GM23338 (cell line): ENCODE measurements at regions not wholly inside any gene's neighbourhood (a gene's known extent, or its start where the extent isn't known, plus 50 kb on each side); places are given as distances from the start of the nearest gene placed in this dataset.

Source experiments
- ATAC-seq: fragments of 200-7000 bp; cut with Tn5 transposase; 3 replicates; pipeline ENCODE4 v1.9.1; 2020
- DNase-seq: peaks from one replicate; pipeline ENCODE4 v3.0.0-alpha.2; 2015; ENCODE audit warnings: low spot score
- H2AFZ ChIP-seq: fragments of 200-600 bp; sonication (generic); 2 replicates; pipeline ENCODE4 v1.8.0; 2016; ENCODE audit warnings: antibody characterized with exemption, mild to moderate bottlenecking, moderate library complexity
- H3F3A ChIP-seq: fragments of 200-600 bp; sonication (generic); replicated peaks from 2 replicates; pipeline ENCODE4 v1.8.0; 2017; ENCODE audit warnings: antibody characterized with exemption, mixed run types, low read depth
- H3K27ac ChIP-seq: fragments of 200-600 bp; sonication (generic); 2 replicates; pipeline ENCODE4 v1.6.1; 2016; ENCODE audit warnings: low read depth
- H3K27me3 ChIP-seq: fragments of 200-600 bp; sonication (generic); 2 replicates; pipeline ENCODE4 v1.8.0; 2016; ENCODE audit warnings: mild to moderate bottlenecking, mixed run types, moderate library complexity; ENCODE audit not compliant: insufficient read depth
- H3K36me3 ChIP-seq: fragments of 200-600 bp; sonication (generic); 2 replicates; pipeline ENCODE4 v1.8.0; 2016; ENCODE audit warnings: mild to moderate bottlenecking; ENCODE audit not compliant: insufficient read depth
- H3K4me1 ChIP-seq: fragments of 200-600 bp; sonication (generic); 2 replicates; pipeline ENCODE4 v1.8.0; 2016; ENCODE audit warnings: mild to moderate bottlenecking, moderate library complexity; ENCODE audit not compliant: insufficient read depth
- H3K4me2 ChIP-seq: fragments of 200-600 bp; sonication (generic); 2 replicates; pipeline ENCODE4 v1.7.1; 2017; ENCODE audit warnings: mixed run types
- H3K4me3 ChIP-seq: fragments of 200-600 bp; sonication (generic); 2 replicates; pipeline ENCODE4 v1.6.1; 2016; ENCODE audit warnings: mixed run types
- H3K79me2 ChIP-seq: fragments of 200-600 bp; sonication (generic); replicated peaks from 2 replicates; pipeline ENCODE4 v1.8.0; 2017; ENCODE audit warnings: mild to moderate bottlenecking; ENCODE audit not compliant: insufficient read depth
- H3K9me2 ChIP-seq: fragments of 200-600 bp; sonication (generic); 2 replicates; pipeline ENCODE4 v1.8.0; 2017; ENCODE audit not compliant: insufficient read depth
- H4K20me1 ChIP-seq: fragments of 200-600 bp; sonication (generic); replicated peaks from 2 replicates; pipeline ENCODE4 v1.8.0; 2017; ENCODE audit warnings: mild to moderate bottlenecking; ENCODE audit not compliant: insufficient read depth
- H3K27ac Mint-ChIP-seq: 2 replicates; pipeline ENCODE4 v1.8.0; 2020; ENCODE audit warnings: inconsistent platforms, mild to moderate bottlenecking, moderate library complexity, mixed read lengths
- H3K27me3 Mint-ChIP-seq: 3 replicates; pipeline ENCODE4 v1.8.0; 2022; ENCODE audit warnings: low read depth, mild to moderate bottlenecking, moderate library complexity, mixed read lengths, inconsistent platforms; ENCODE audit not compliant: insufficient read depth, poor library complexity
- H3K36me3 Mint-ChIP-seq: 3 replicates; pipeline ENCODE4 v1.8.0; 2021; ENCODE audit warnings: low read depth, mild to moderate bottlenecking, inconsistent platforms, moderate library complexity, mixed read lengths
- H3K4me1 Mint-ChIP-seq: 3 replicates; pipeline ENCODE4 v1.8.0; 2020; ENCODE audit warnings: mild to moderate bottlenecking, inconsistent platforms, mixed read lengths
- H3K4me3 Mint-ChIP-seq: 3 replicates; pipeline ENCODE4 v1.8.0; 2021; ENCODE audit warnings: moderate library complexity, mild to moderate bottlenecking, inconsistent platforms, mixed read lengths
- H3K9me3 Mint-ChIP-seq: 3 replicates; pipeline ENCODE4 v1.8.0; 2020; ENCODE audit warnings: moderate library complexity, mild to moderate bottlenecking, inconsistent platforms, mixed read lengths
- CREB1 ChIP-seq: fragments of 250-450 bp; sonication (Bioruptor Pico); IDR thresholded peaks from 2 replicates; pipeline ENCODE4 v1.5.0; 2020; ENCODE audit warnings: low read depth, mild to moderate bottlenecking, moderate library complexity
- EZH2phosphoT487 ChIP-seq: fragments of 200-600 bp; sonication (generic); IDR thresholded peaks from one replicate; pipeline ENCODE4 v1.8.1; 2018; ENCODE audit warnings: antibody characterized with exemption; ENCODE audit not compliant: unreplicated experiment
- ZNF114 ChIP-seq: fragments of 250-450 bp; sonication (Bioruptor Pico); IDR thresholded peaks from 2 replicates; pipeline ENCODE4 v1.5.0; 2020; ENCODE audit warnings: mild to moderate bottlenecking, moderate library complexity
- ZNF331 ChIP-seq: fragments of 250-450 bp; sonication (Bioruptor Pico); IDR thresholded peaks from 2 replicates; pipeline ENCODE4 v1.5.0; 2020; ENCODE audit warnings: low read depth, mild to moderate bottlenecking, moderate library complexity
- ZNF462 ChIP-seq: fragments of 250-450 bp; sonication (Bioruptor Pico); IDR thresholded peaks from 2 replicates; pipeline ENCODE4 v1.5.0; 2020; ENCODE audit warnings: mild to moderate bottlenecking, moderate library complexity

GRCh38 chr1:244311784-244312532 is 139.8 kb downstream of the ADSS2 start (continued):
- no peak for TF ChIP-seq ZNF462 (CRISPR knock-in tag)
- no peak for TF ChIP-seq ZNF331 (CRISPR knock-in tag)
- no peak for TF ChIP-seq CREB1 (CRISPR knock-in tag)
- TF ChIP-seq EZH2phosphoT487 = no peak

GRCh38 chr1:244313346-244313745 is 138.4 kb downstream of the ADSS2 start:
- no peak overlapping the region for H3K27ac ChIP-seq
- TF ChIP-seq ZNF114 (CRISPR knock-in tag) = no peak
- no peak for TF ChIP-seq ZNF331 (CRISPR knock-in tag)
- H3K79me2 ChIP-seq = no peaks in the 10 kb centered on the region
- no peak overlapping the region for H3K4me2 ChIP-seq
- no peaks in the 10 kb centered on the region for H4K20me1 ChIP-seq
- H3K9me3 Mint-ChIP-seq = peaks cover 10% of the 10 kb centered on the region
- H3K36me3 ChIP-seq = no peaks in the 10 kb centered on the region
- no peaks in the 10 kb centered on the region for H3F3A ChIP-seq
- H3K9me2 ChIP-seq = 0 out of 2 replicates have a peak, but pooled peaks cover 7% of the 10 kb centered on the region
- H3K27me3 ChIP-seq = no peaks in the 10 kb centered on the region
- no peaks in the 10 kb centered on the region for H3K4me1 ChIP-seq
- H3K4me1 Mint-ChIP-seq = no peaks in the 10 kb centered on the region; the same call in 2 of the 3 replicates
- H2AFZ ChIP-seq = peak overlapping the region; percentile 38
- no peak overlapping the region for H3K4me3 ChIP-seq
- peaks cover 3% of the 10 kb centered on the region for H3K27me3 Mint-ChIP-seq
- ATAC-seq (no peak), DNase-seq (no peak)
- H3K4me3 Mint-ChIP-seq = no peak overlapping the region
- peaks cover 4% of the 10 kb centered on the region; the same call in 2 of the 3 replicates for H3K36me3 Mint-ChIP-seq
- H3K27ac Mint-ChIP-seq = no peak overlapping the region
